Lower leg skin (tissue), 3 donors: ENCODE measurements at regions not wholly inside any gene's neighbourhood (a gene's known extent, or its start where the extent isn't known, plus 50 kb on each side); places are given as distances from the start of the nearest gene placed in this dataset.
"Not testable (repeated sequence)": the region's sequence is repeated elsewhere in the genome, so short reads cannot be mapped to it uniquely, and the experiment has no call there.

Experiments
- CTCF ChIP-seq, 3 donors: fragments of 450-650 bp; IDR thresholded peaks; one replicate each; pipeline ENCODE4 v1.5.1; 2016; ENCODE audit warnings: antibody characterized with exemption in 3 of 3, mild to moderate bottlenecking in 3 of 3, moderate library complexity in 2 of 3
- POLR2A ChIP-seq, 2 donors: fragments of 450-650 bp; IDR thresholded peaks; one replicate each; pipeline ENCODE4 v1.6.1; 2016 to 2017; ENCODE audit warnings: antibody characterized with exemption in 2 of 2, mild to moderate bottlenecking in 1 of 2, moderate library complexity in 1 of 2

- TF ChIP-seq CTCF, POLR2A (IDR thresholded peaks at IDR 0.05): not testable (repeated sequence)
Observed at GRCh38 chr16:22722551-22723541, 91.1 kb upstream of the HS3ST2 start.
